Common myeloid progenitor, CD34-positive (primary cell): ENCODE measurements at regions not wholly inside any gene's neighbourhood (a gene's known extent, or its start where the extent isn't known, plus 50 kb on each side); places are given as distances from the start of the nearest gene placed in this dataset.
A peak's percentile ranks its signal among the peaks of the same experiment; 100 is the strongest.

Source experiments
- CTCF ChIA-PET: fragments of 350-600 bp; sonication (Branson Sonifier 250); formaldehyde crosslinking; loops from one replicate; lab custom pipeline; 2021; ENCODE audit warnings: antibody characterized with exemption; lab: Charles Lee
- POLR2A ChIA-PET: fragments of 350-600 bp; sonication (Branson Sonifier 250); formaldehyde crosslinking; loops from one replicate; lab custom pipeline; 2021; ENCODE audit warnings: antibody characterized with exemption; lab: Charles Lee
- DNase-seq, 3 donors: peaks; one replicate each; pipeline versions ENCODE4 v3.0.0 to v3.0.0-alpha.2; 2013
- H3K27ac ChIP-seq, 2 experiments: 1 replicate in 1 of 2; 2 replicates in 1 of 2; pipeline ENCODE4 v1.7.0; 2013; ENCODE audit warnings: inconsistent platforms in 2 of 2, low read length in 2 of 2, mild to moderate bottlenecking in 2 of 2, low read depth in 1 of 2, moderate library complexity in 1 of 2; ENCODE audit not compliant: severe bottlenecking in 2 of 2, insufficient read depth in 1 of 2, poor library complexity in 1 of 2
- H3K27me3 ChIP-seq, 5 experiments: replicated peaks in 2 of 5; 1 replicate in 3 of 5; 2 replicates in 2 of 5; pipeline versions ENCODE4 v1.6.1 to v1.7.0; 2013; ENCODE audit warnings: low read length in 4 of 5, mild to moderate bottlenecking in 2 of 5, moderate library complexity in 2 of 5, inconsistent platforms in 1 of 5; ENCODE audit not compliant: insufficient read depth in 5 of 5, control insufficient read depth in 4 of 5
- H3K36me3 ChIP-seq, 4 experiments: 1 replicate in 2 of 4; 2 replicates in 2 of 4; pipeline versions ENCODE4 v1.6.1 to v1.7.0; 2013; ENCODE audit warnings: low read length in 3 of 4, control low read depth in 1 of 4, mild to moderate bottlenecking in 1 of 4; ENCODE audit not compliant: control insufficient read depth in 4 of 4, insufficient read depth in 4 of 4
- H3K4me1 ChIP-seq, 4 experiments: 1 replicate in 3 of 4; 2 replicates in 1 of 4; pipeline versions ENCODE4 v1.6.1 to v1.7.1; 2013; ENCODE audit warnings: low read length in 3 of 4, mild to moderate bottlenecking in 3 of 4, control low read depth in 1 of 4, inconsistent platforms in 1 of 4, moderate library complexity in 1 of 4; ENCODE audit not compliant: control insufficient read depth in 4 of 4, insufficient read depth in 4 of 4; ENCODE audit errors: control extremely low read depth in 1 of 4
- H3K4me3 ChIP-seq, 7 experiments: 1 replicate in 4 of 7; 2 replicates in 3 of 7; pipeline versions ENCODE4 v1.5.1 to v1.7.0; 2013; ENCODE audit warnings: mild to moderate bottlenecking in 7 of 7, low read length in 6 of 7, moderate library complexity in 6 of 7, inconsistent platforms in 2 of 7, low read depth in 2 of 7, control low read depth in 1 of 7; ENCODE audit not compliant: insufficient read depth in 4 of 7, control insufficient read depth in 1 of 7; ENCODE audit errors: extremely low read depth in 1 of 7
- H3K9me3 ChIP-seq, 5 experiments: 1 replicate in 4 of 5; 2 replicates in 1 of 5; pipeline versions ENCODE4 v1.6.1 to v1.7.1; 2013; ENCODE audit warnings: low read length in 4 of 5, mild to moderate bottlenecking in 2 of 5, inconsistent platforms in 1 of 5, low read depth in 1 of 5, moderate library complexity in 1 of 5; ENCODE audit not compliant: control insufficient read depth in 4 of 5, insufficient read depth in 2 of 5; ENCODE audit errors: control extremely low read depth in 1 of 5
- WGBS: methylation state at CpG from one replicate; pipeline ENCODE4 v1.1.5; 2013; ENCODE audit not compliant: insufficient coverage; 5-methylcytosine and 5-hydroxymethylcytosine counted together

DNA sequence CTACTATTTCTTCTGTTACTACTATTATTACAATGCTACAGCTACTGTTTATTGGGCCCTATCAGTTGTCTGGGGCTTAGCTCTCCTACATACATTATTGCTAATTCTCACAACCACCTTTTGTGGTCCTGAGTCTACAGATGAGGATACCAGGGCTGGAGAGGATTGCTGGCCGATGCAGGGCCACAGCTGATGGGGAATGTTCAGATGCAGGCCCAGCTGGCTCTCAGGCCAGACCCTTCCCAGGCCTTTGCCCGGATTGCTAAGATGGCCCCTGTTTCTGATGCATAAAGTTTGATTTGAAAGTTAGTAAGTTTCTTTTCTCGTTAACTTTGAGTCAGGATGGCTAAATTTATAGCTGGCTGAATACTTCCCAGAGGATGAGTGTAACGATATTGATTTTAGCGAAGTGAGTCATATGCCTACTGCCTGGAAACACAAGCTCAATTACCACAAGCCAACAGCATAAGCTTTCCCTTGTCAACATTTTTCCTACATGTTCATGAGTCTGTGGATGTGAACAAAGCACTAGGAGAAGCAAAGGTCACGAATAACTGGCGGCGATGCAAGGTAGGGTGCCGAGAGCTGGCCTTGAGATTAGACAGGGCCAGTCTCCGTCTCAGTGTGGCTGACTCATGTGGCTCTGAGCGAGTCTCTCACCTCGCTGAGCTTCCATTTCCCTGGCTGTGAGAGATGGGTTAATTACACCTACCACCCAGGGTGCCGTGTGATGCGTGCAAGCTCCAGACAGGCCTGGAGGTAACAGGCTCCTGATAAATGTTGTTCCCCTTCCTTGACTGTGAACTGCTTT is 111.0 kb downstream of the BEGAIN start:
- ChIA-PET CTCF (interaction anchor here (0.6 to 1.0 kb wide), 4 partner anchors 21 to 1287 kb away, joined by 3 to 4 read pairs (median 3); no protein-coding TSS in a partner anchor), POLR2A (no interaction called here)
- H3K9me3 ChIP-seq = no peaks in the 10 kb centered on the region
- no peak overlapping the region for H3K4me3 ChIP-seq
- H3K36me3 ChIP-seq = no peaks in the 10 kb centered on the region
- WGBS = 99% methylated on average over 11 of the region's 14 CpGs
- H3K27me3 ChIP-seq = no peaks in the 10 kb centered on the region
- DNase-seq = no peak
- H3K4me1 ChIP-seq = no peaks in the 10 kb centered on the region
- no peak overlapping the region for H3K27ac ChIP-seq

DNA sequence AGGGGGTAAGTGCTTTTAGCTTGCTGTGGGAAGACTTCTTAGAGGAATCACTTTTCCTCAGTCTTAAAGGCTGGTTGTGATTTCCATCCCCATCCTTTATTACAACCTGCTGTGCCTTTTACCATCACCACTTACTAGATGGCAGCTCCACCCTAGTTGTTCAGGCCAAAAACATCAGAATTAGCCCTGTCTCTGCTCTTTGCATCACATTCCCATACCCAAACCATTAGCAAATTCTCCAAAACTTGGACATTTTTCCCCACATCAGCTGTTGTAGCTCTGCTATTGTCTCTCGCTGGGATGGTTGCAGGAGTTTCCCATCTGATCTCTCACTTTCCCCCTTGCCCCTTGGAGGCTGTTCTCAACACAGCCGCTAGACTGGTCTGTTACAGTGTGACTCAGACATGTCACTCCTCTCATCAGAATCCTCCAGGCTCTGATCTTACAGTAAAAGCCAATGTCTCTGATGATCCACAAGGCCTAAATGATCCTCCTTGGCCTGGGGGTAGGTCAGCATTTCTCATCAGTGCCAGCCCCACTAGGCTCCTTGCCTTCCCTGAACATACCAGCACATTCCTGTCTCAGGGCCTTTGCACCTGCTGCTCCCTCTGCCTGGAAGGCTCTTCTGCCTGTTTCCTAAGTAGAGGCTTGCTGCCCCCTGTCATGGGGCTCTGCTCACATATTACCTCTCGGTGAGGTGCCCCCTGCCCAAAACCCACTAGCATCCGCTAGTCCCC is 102.5 kb downstream of the BEGAIN start:
- H3K4me1 ChIP-seq = no peaks in the 10 kb centered on the region
- H3K4me3 ChIP-seq = no peak overlapping the region
- no peaks in the 10 kb centered on the region for H3K36me3 ChIP-seq
- no peak for DNase-seq
- ChIA-PET POLR2A (no interaction called here), CTCF (interaction anchor here (1.1 kb wide), 1 partner anchor 45 kb away, joined by 4 read pairs; no protein-coding TSS in a partner anchor)
- H3K27me3 ChIP-seq = no peaks in the 10 kb centered on the region
- H3K9me3 ChIP-seq = no peaks in the 10 kb centered on the region
- no peak overlapping the region for H3K27ac ChIP-seq
- WGBS = 98% methylated on average over 4 of the region's 4 CpGs

DNA sequence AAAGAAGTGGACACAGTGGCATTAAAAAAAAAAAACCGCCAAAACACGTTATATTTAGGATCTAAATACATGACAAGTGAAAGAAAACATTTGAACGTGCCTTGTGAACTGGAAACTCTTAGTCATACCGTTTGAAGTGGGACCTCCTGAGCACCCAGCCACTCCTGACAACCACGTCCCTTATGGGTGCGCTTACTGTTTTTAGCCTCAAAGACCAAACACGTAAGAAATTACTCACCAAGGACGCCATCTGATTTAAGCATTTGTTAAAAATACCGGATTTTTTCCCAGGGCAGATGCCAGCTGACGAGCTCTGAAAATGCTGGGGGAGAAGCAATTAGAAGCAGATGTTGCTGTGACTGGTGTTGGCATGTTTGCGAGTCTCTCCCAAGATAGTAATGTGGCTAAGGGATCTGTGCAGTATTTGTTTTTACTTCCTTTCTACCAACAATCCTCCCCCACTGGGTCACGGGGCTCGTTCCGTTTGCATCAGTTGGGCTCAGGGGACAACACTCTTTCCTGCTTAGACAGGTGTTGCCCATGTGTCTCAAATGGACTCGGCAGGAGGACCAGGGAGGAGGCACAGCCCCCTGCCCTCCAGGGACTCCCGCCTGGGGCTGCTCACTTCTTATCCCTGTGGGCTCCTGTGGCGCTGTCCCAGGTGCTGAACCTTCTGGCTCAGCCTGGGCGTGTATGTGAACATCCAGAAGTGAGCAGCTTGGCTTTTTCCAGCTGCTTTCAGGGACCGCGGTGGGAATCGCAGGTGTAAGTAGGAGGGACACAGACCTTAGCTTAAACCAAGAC is 101.0 kb downstream of the BEGAIN start:
- Histone ChIP-seq H3K27me3 (no peaks in the 10 kb centered on the region), H3K36me3 (no peaks in the 10 kb centered on the region), H3K4me3 (no peak overlapping the region), H3K4me1 (no peaks in the 10 kb centered on the region), H3K9me3 (no peaks in the 10 kb centered on the region), H3K27ac (no peak overlapping the region)
- ChIA-PET CTCF (no interaction called here), POLR2A (interaction anchor here (0.6 kb wide), 1 partner anchor 8 kb away, joined by 3 read pairs; no protein-coding TSS in a partner anchor)
- DNase-seq = peak; percentile 17 to 70 (median 69)
- 71% methylated on average over 16 of the region's 21 CpGs for WGBS
